HG03469 (cell line): ENCODE measurements at regions not wholly inside any gene's neighbourhood (a gene's known extent, or its start where the extent isn't known, plus 50 kb on each side); places are given as distances from the start of the nearest gene placed in this dataset.
"Not testable (repeated sequence)": the region's sequence is repeated elsewhere in the genome, so short reads cannot be mapped to it uniquely, and the experiment has no call there.

ENCODE experiments used
- ATAC-seq: cut with Tn5 transposase; IDR thresholded peaks from one replicate; pipeline ENCODE4 v1.9.1; 2021; ENCODE audit warnings: mild to moderate bottlenecking, moderate library complexity, moderate number of reproducible peaks; ENCODE audit not compliant: unreplicated experiment

GRCh38 chr10:64103750-64104470 is 582.7 kb downstream of the REEP3 start:
- no peak for ATAC-seq

GRCh38 chr10:64109926-64110495 is 588.8 kb downstream of the REEP3 start:
- no peak for ATAC-seq

- no peak for ATAC-seq
Measured at GRCh38 chr10:64112701-64113355, 591.6 kb downstream of the REEP3 start.

GRCh38 chr10:64113375-64113774 is 592.2 kb downstream of the REEP3 start:
- ATAC-seq: no peak

GRCh38 chr10:64113792-64114191 is 592.6 kb downstream of the REEP3 start:
- ATAC-seq: no peak

- no peak for ATAC-seq
Measured at GRCh38 chr10:64115471-64115870, 594.3 kb downstream of the REEP3 start.

- ATAC-seq: no peak
Measured at GRCh38 chr10:64115908-64116643, 594.9 kb downstream of the REEP3 start.

GRCh38 chr10:64116707-64117106 is 595.5 kb downstream of the REEP3 start:
- no peak for ATAC-seq

- no peak for ATAC-seq
Measured at GRCh38 chr10:64118736-64119135, 597.5 kb downstream of the REEP3 start.

GRCh38 chr10:64120301-64120980 is 599.2 kb downstream of the REEP3 start:
- ATAC-seq: not testable (repeated sequence)

- no peak for ATAC-seq
Measured at GRCh38 chr10:64130152-64130551, 609.0 kb downstream of the REEP3 start.

GRCh38 chr10:64134676-64135075 is 613.5 kb downstream of the REEP3 start:
- no peak for ATAC-seq

- no peak for ATAC-seq
Measured at GRCh38 chr10:64142395-64142794, 621.2 kb downstream of the REEP3 start.

- ATAC-seq: no peak
Measured at GRCh38 chr10:64148607-64149006, 627.4 kb downstream of the REEP3 start.

GRCh38 chr10:64156166-64156565 is 635.0 kb downstream of the REEP3 start:
- ATAC-seq: no peak

GRCh38 chr10:64158551-64158950 is 637.4 kb downstream of the REEP3 start:
- ATAC-seq: no peak

- ATAC-seq: no peak
Measured at GRCh38 chr10:64159910-64160872, 639.0 kb downstream of the REEP3 start.

GRCh38 chr10:64170791-64171190 is 649.6 kb downstream of the REEP3 start:
- no peak for ATAC-seq

GRCh38 chr10:64173826-64174225 is 652.6 kb downstream of the REEP3 start:
- no peak for ATAC-seq
